Neural progenitor cell (in vitro differentiated cells): ENCODE measurements at regions not wholly inside any gene's neighbourhood (a gene's known extent, or its start where the extent isn't known, plus 50 kb on each side); places are given as distances from the start of the nearest gene placed in this dataset.

Source experiments
- EZH2 ChIP-seq: fragments of 200-600 bp; sonication (generic); IDR thresholded peaks from 2 replicates; pipeline ENCODE4 v1.6.1; 2017; ENCODE audit warnings: antibody characterized with exemption, mild to moderate bottlenecking, moderate library complexity
- TF ChIP-seq, protein P1 (sequence below): fragments of 200-600 bp; sonication (generic); IDR thresholded peaks from 2 replicates; pipeline ENCODE4 v1.5.1; 2017; ENCODE audit warnings: antibody characterized with exemption, mild to moderate bottlenecking

DNA sequence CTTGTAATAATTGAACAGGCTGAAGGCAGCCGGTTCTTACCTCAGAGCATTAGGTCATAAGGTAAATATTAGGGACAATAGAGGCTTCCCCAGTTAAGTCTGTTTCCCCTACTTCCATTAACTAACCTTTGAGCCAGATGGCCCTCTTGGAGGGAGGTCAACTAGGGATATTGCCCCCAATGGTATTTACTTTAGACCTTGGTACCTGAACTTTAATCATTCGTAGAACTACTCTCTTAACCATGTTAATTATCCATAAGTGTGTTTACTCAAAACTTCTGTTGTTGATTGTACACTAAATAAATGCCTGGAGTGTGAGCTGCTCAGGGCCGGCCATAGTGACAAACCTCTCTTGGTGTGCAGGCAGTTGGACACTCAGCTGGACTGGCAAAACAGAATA lies 1843.5 kb upstream of the AGA start:
- TF ChIP-seq, protein P1, sequence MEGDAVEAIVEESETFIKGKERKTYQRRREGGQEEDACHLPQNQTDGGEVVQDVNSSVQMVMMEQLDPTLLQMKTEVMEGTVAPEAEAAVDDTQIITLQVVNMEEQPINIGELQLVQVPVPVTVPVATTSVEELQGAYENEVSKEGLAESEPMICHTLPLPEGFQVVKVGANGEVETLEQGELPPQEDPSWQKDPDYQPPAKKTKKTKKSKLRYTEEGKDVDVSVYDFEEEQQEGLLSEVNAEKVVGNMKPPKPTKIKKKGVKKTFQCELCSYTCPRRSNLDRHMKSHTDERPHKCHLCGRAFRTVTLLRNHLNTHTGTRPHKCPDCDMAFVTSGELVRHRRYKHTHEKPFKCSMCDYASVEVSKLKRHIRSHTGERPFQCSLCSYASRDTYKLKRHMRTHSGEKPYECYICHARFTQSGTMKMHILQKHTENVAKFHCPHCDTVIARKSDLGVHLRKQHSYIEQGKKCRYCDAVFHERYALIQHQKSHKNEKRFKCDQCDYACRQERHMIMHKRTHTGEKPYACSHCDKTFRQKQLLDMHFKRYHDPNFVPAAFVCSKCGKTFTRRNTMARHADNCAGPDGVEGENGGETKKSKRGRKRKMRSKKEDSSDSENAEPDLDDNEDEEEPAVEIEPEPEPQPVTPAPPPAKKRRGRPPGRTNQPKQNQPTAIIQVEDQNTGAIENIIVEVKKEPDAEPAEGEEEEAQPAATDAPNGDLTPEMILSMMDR: no peak
- TF ChIP-seq EZH2: no peak
